ENCODE measurements at regions not wholly inside any gene's neighbourhood (a gene's known extent, or its start where the extent isn't known, plus 50 kb on each side); places are given as distances from the start of the nearest gene placed in this dataset.
A peak's percentile ranks its signal among the peaks of the same experiment; 100 is the strongest.

DNA sequence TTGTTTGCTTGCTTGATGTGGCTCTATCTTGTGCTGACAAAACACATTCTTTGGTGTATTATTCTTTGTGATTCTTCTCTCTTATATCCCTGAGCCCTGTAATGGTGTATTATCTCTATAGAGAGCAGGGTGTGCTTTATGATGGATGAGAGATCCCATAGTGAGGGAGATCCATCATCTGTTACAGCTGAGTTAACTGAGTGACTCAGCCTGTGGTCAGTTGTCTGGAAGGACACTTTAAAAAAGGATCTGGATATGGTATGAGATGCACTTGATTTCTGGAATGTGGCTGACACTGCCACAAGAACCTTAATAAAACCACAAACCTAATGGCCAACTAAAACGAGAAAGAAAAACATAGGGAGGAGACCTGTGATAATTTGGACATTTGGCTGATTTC, 461.4 kb upstream of the SYT1 start:
- DNase-seq (ENCODE audit: low read depth in 4 of 4, low spot score in 3 of 4) = no peak

- no peak for DNase-seq (ENCODE audit: low read depth in 4 of 4, low spot score in 3 of 4)
These were observed 460.9 kb upstream of the SYT1 start for GRCh38 chr12:78403681-78404080.

DNA sequence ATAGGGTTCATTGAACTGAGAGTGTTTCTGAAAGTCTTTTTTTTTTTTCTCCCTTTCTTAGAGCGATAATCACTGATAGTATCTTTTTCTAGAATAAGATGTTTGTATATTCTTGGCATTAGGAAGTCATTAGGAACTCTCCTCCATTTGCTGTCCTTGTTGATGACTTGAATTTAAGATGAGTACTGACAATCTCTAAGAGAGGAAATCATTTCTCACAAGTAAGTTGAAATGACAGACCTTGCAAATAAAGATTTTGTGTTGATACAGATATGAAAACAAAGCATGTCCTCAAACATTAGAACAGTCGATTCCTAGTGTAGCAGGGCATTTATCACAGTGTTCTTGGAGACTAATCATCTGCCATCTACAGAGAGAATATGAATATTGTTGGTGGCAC, 458.4 kb upstream of the SYT1 start:
- no peak for DNase-seq (ENCODE audit: low read depth in 4 of 4, low spot score in 3 of 4)

- DNase-seq (ENCODE audit: low read depth in 4 of 4, low spot score in 3 of 4) = no peak
These were observed 457.7 kb upstream of the SYT1 start for GRCh38 chr12:78406828-78407227.

- DNase-seq (ENCODE audit: low read depth in 4 of 4, low spot score in 3 of 4) = no peak
These were observed 456.9 kb upstream of the SYT1 start for GRCh38 chr12:78407722-78408121.

GRCh38 chr12:78414071-78414470, 450.5 kb upstream of the SYT1 start:
- no peak for DNase-seq (ENCODE audit: low read depth in 4 of 4, low spot score in 3 of 4)

- no peak for DNase-seq (ENCODE audit: low read depth in 4 of 4, low spot score in 3 of 4)
These were observed 445.7 kb upstream of the SYT1 start for GRCh38 chr12:78418919-78419318.

DNA sequence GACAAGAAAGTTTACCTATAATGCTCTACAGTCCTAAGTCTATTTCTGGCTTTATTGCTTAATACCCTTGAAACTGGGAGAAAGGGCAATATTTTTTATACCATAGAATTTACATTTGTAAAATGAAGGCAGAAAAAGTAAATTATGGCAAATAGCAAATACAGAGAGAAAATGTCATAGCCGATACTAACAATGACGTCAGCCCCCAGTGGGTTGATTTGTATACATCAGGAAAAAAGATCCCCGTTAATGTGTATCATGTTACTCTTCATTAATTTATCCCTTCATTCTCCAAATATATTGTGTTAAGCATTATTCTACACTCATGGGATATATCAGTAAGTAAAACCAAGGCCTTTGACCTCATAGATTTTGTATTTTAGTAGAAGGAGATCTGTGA, 445.1 kb upstream of the SYT1 start:
- DNase-seq (ENCODE audit: low read depth in 4 of 4, low spot score in 3 of 4) = no peak

GRCh38 chr12:78420991-78421390, 443.6 kb upstream of the SYT1 start:
- no peak for DNase-seq (ENCODE audit: low read depth in 4 of 4, low spot score in 3 of 4)

GRCh38 chr12:78430551-78430950, 434.0 kb upstream of the SYT1 start:
- DNase-seq (ENCODE audit: low read depth in 4 of 4, low spot score in 3 of 4) = peak in 2 of 4 donors; percentile 12 to 14

GRCh38 chr12:78431931-78432330, 432.6 kb upstream of the SYT1 start:
- no peak for DNase-seq (ENCODE audit: low read depth in 4 of 4, low spot score in 3 of 4)

DNA sequence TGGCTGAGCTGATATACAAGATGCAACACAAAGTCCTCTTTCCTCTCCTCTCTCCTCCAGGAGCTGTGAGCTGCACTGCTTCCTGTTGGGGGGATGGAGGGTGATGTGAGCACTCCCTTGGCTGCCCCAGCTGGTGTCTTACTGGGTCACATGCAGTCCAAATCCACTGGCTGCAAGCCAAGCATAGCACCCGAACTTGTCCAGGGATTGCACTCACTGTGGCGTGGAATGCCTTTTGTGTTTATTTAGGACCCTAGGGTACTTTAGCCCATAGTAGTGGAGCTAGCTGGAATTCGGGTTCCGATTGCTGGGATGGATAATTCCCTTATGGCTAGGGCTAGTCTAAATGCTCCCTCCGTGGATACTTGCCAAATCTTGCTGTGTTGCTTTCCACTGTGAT, 424.9 kb upstream of the SYT1 start:
- DNase-seq (ENCODE audit: low read depth in 4 of 4, low spot score in 3 of 4) = no peak

DNA sequence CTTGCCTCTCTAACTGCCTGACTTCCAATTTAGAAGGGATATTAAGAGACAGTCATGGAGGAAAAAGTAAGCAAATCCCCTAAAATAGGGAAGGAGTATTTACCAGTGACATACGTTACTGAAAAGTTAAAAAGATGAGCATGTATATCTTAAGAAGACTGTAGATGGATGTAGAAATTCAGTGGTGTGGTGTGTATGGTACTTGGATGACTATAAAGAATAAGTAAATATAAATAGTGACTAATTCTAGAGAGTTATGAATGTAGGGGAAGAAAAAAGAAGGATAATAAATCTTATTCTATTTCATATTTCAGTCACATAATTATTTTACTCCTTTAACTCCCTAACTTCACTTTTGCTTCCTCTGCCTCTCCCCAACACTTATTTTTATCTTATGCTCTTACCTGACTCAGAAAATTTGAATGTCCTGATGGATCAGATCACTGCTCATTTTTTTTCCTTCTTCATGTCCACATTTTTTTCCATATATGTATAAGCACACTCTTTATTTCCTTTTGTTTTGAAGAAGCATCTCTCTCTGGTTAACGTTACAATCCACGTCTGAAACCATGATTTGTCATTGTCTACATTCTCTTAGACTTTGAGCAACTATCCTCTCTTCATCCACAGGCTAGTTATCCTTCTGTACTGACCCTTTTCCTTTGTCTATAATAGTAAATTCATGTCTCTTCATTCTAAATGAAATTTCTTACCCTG, 422.7 kb upstream of the SYT1 start:
- DNase-seq (ENCODE audit: low read depth in 4 of 4, low spot score in 3 of 4) = no peak

DNA sequence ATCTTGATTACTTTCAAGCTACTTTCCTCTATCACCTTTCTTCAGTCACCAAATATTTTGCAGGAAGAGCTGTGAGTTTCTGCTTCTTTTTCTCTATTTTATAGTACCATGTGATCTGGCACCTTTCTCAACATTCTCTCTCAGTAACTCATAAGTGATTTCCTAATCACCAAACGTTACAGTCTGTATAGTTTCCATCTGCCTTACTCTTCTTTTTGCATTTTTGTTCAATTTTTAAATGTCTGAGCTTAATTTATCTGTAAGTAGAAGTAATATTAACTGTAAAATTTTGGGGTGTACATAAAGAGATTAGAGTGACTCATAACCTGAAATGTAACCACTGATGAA, 422.1 kb upstream of the SYT1 start:
- no peak for DNase-seq (ENCODE audit: low read depth in 4 of 4, low spot score in 3 of 4)

DNA sequence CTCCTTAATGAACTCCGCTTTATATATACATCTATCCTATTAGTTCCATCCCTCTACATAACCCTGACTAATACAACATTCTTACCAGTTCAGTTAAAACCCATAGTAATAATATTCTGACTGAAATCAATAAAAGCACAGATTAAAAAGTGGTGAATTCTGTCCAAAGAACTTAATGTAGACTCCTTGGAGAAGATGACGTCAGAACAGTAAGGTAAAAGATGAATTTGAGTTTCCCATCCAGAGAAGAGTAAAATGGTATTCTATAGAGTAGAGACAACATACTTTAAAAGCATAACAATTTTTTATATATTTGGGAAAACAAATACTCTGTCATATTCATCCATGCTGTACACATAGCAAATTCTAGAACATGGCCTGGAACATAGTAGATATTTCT, 418.0 kb upstream of the SYT1 start:
- no peak for DNase-seq (ENCODE audit: low read depth in 4 of 4, low spot score in 3 of 4)

- no peak for DNase-seq (ENCODE audit: low read depth in 4 of 4, low spot score in 3 of 4)
These were observed 417.2 kb upstream of the SYT1 start for GRCh38 chr12:78447373-78447772.

DNA sequence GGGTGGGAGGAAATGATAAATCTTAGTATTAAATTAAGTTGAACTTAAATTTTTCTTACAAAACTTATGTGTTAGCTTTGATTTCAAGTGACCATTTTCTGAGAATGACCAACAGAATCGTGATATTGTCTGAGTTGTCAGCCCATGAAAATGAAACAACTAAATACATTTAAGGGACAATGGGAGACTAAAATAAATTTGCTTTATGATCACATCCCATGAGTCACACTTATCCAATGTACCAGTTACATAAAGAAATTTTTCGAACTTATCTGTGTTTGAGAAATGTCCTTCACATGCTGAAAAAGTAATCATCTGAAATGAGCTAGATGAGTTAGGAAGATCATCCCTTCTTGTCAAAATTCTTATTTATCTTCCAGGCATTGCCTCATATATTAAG, 415.9 kb upstream of the SYT1 start:
- DNase-seq (ENCODE audit: low read depth in 4 of 4, low spot score in 3 of 4) = no peak

DNA sequence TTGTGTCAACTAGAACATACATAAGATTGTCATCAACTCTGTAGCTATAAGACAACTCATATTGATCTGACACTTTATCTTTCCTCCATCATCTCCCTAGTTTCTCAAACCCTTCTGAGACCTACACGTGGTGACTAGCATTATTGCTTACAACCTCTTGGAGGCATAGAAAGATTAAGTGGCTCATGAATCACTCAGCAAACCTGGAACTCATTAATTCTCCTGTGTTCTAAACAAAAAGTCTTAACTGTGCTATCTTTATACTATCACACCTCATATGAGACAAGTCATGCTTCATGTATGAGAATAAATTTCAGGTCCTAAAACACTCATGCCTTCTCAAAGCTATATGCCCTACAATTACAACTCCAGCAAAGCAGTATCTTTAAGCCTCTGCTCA, 408.6 kb upstream of the SYT1 start:
- no peak for DNase-seq (ENCODE audit: low read depth in 4 of 4, low spot score in 3 of 4)

- no peak for DNase-seq (ENCODE audit: low read depth in 4 of 4, low spot score in 3 of 4)
These were observed 406.6 kb upstream of the SYT1 start for GRCh38 chr12:78457938-78458337.

GRCh38 chr12:78470354-78471195, 394.0 kb upstream of the SYT1 start:
- DNase-seq (ENCODE audit: low read depth in 4 of 4, low spot score in 3 of 4) = peak in 2 of 4 donors; percentile 15 to 16

DNA sequence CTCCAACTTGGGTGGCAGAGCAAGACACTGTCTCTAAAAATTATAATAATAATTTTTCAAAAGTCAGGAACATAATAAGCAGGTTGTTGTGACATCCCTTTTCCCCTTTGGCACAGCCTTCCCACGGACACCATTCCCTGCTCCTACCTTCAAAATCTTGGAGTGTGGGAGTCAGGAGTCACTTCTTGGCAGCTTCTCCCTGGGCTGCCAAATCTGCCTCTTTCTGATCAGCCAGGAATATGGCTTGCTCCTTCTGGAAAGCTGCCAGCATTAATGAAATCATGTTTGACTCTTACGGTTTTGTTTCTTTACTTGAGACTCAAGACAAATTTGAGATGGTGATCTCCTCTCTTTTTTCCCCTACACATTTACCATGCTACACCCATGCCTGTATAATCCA, 391.4 kb upstream of the SYT1 start:
- no peak for DNase-seq (ENCODE audit: low read depth in 4 of 4, low spot score in 3 of 4)

GRCh38 chr12:78473561-78473960, 391.0 kb upstream of the SYT1 start:
- DNase-seq (ENCODE audit: low read depth in 4 of 4, low spot score in 3 of 4) = no peak
